ENCODE measurements at regions not wholly inside any gene's neighbourhood (a gene's known extent, or its start where the extent isn't known, plus 50 kb on each side); places are given as distances from the start of the nearest gene placed in this dataset.
"Not testable (repeated sequence)": the region's sequence is repeated elsewhere in the genome, so short reads cannot be mapped to it uniquely, and the experiment has no call there.

DNA sequence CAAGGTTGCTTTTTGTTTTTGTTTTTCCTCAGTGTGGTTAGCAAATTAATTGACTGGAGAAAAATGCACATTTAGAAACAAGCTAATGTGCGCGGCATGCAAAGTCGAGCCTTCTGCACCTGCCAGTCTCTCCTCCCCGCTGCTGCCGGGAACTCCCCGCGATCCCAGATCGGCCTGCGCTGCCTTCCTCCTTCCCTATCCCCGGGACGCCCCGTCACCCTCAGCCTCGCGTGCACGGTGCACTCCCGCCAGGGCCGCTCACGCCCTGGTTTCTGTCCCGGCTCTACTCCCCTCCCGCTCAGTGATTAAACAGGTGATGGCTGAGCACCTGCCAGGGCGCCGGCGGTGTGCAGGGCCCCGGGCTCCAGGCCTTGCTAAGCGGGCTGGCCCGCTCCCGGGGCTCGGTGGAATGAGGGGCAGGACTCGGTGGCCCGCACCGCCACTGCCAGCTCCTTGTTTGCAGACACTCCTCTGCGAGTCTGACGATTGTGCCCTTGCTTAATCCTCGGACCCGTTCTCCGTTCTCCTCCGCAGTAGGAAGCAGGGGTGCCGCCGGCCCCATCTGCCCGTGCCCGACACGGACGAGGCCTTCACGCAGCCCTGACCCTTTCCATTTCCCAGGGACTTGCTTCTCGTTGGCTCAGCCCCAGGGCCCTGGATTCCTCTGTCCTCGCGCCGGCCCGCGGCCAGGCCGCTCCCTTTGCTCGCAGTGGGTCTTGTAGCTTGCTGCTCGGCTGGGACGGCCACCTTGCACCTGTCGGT is 143.4 kb downstream of the TRIML1 start:
- no peak for DNase-seq

DNA sequence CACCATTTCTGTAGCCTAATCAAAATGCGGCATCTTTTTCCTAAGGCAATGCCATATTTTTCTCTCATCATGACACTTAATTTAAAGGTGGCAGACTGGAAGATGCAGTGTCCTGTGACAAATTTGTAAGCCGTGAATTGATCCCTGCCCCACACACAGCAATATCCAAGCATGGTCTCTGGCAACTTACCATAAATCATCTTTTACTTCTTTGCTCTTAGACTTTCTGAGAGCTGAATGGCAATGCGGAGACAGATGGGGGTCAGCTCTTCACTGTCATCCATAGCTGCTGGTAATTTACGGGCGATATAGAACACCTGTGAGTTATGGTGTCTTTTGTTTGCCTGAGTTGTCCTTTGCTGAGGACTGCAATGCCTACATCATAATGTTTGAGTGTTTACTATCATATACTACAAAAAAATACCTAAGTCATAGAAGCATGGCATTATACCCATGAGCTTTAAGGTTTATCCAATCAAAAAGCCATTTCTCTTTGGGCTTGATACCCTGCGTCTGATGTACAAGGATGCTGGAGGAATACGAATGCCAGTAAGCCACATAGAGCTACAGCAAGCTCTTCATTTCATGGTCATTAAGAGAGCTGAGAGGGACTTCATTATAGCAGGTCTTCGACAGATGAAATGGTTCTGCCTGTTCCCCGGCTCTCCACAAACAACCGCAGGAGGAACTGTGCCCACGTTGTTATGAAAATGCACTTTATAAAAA is 148.1 kb downstream of the TRIML1 start:
- DNase-seq: no peak

DNA sequence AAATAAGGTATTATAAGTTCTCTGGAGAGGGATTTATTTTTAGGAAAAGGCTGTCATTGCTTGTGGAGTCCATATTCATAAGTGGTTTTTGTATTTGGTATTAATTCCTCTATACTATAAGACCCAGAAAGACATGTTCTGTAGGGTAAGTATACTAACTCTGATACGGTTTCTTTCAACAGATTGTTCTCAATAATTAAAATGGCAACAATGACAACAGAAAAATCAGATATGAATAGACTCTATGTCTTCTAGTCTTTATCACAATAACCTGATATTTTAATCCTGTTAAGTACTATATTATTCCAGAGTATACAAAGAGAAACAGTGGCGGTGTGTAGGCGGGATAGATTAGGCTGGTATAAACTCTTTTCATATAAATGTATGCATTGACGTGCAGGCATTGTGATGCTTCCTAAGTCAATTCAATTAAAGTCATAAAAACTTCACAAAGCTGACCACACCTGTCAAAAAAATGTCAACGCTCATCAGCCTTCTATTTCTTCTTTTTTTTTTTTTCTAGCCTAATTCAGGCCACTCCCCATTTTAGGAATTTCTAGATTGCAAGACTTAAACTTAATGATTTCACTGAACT is 150.4 kb downstream of the TRIML1 start:
- no peak for DNase-seq

DNA sequence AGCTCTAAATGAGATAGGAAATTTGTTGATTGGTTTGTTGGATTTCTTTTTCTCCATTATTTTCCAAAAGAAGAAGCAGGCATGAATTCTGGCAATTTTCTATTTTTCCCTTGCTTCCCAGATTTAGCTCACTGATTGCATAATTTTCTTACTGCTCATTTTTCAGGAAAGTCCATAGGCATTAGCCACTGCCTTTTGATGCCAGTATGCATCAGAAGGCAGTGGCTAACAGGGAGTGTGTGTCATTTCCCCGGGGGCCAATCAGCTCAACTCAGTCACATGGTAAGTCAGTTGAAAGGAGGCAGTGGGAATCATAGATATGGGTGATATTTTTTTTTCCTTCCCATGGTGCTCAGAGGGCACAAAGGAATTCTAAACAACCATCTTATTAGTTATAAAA is 156.7 kb downstream of the TRIML1 start:
- no peak for DNase-seq

DNA sequence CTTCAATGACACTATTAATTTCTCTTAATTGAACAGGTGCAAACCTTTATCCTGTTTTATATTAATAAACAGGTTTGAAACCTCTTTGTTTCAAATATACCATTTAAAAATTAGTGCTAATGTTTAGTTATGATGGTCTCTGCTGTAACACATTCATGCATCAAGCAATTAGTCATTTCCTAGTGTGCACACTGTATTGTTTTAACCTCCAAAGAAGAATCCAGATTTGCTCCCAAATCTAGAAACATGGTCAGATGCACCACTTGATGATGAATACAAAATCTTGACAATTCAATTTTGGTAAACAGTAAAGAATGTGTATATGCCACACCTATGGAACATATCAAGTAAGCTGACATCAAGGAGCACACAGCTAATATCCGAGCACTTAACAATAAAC is 157.1 kb downstream of the TRIML1 start:
- no peak for DNase-seq

DNA sequence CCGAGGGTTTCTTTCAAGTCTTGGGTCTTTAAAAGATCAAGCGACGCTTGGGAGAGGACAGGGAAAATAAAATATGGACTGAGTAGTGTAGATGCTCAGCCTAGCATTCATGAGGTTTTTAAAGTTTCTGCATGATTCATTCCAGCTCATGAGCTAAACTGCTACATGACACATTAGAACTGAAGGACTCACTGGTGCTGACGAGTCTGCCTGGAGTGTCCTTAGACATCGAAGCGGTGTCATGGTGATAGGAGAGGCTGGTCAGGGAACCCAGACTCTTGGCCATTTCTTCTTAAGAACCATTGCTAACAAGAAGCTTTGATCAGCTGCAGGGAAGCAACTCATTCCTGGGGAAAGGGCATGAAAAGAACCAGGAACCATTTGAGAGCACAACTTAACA is 158.6 kb downstream of the TRIML1 start:
- DNase-seq: no peak

DNA sequence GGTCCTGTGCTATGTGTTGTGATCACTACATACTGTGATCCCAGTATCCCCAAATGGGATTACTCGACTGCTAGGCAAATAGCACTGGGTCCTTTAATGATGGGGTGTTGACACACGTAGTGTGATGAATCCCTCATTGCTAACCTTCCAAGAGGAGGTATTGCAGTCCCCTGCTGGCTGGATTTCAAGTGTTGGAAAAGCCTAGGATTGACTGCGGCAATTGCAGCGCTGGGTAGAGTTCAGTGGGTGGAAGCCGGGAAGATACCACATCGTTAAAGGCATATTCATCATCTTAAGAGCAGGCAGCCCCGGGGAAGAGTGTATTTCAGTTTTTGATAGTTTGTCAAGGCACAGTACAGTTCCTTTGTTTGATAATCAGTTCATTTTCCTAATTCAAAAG is 159.9 kb downstream of the TRIML1 start:
- DNase-seq: no peak

DNA sequence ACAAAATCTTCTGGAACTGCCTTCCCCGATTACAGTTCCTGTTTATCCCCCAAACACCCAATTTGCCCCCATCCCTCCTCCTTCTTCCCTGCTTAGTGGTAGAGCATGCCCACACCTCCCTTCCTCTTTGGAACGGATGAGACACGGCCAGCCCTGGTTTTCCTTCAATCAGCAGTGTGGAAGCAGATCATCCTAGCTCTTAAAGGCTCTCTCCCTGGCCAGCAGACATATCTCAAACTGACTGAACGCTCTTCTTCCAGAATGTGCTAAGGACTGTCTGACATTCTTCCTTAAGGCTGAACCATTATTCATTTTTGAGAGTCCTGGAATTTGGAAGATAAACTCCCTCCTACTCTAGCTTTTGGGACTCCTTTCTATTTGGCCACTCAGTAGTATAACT is 161.1 kb downstream of the TRIML1 start:
- DNase-seq: no peak

DNA sequence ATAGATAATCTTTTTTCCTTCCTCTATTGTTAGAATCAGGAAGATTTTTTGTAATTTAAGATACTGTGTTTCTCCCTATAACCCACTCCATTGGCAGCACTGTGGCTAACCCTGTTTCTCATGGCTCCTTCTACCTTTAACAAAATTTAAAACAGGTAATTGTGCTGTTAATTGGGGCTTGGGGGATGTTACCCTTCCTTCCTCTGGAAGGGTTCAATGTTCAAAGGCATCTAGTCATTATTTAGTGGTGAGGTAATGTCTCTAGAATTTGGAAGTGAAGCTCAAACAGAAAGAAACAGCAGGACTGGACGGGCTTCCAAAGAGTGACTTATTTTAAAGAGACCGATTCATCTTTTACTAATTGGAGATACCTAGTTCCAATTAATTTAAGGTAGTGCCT is 166.4 kb downstream of the TRIML1 start:
- DNase-seq: no peak

DNA sequence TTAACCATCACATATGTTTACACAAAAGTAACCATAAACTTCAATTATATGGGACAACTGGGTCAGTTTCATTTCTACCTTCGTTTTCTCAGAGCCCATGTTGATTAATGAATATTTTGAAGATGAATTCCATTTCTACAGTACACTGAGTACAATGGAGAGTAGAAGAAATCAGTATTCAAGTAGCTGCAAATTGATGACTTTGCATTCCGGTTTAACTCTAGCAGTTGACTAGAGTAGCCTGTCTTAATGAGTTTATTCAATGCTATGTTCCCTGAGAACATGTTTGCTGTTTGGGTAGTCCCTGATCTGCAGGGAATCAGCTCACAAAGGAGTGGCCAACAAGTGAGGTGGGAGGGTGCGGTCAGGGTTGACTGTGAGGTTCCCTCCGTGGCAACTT is 168.3 kb downstream of the TRIML1 start:
- DNase-seq: no peak

DNA sequence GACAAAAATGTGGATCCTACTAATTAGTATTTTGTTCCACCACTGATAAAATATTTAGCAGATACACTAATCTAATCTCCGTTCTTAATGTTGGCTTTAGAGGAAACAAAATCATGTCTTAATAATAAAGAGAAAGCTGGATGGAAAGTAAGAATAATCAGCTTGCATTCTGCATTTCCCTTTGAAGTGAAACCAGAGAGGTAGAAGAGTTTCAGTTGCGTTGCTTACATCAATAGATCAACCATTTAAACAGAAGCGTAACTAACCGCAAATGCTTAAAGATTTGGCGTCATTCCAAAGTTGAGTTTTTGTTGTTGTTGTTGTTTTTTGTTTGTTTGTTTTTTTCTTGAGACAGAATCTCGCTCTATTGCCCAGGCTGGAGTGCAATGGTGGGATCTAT is 168.9 kb downstream of the TRIML1 start:
- no peak for DNase-seq

DNA sequence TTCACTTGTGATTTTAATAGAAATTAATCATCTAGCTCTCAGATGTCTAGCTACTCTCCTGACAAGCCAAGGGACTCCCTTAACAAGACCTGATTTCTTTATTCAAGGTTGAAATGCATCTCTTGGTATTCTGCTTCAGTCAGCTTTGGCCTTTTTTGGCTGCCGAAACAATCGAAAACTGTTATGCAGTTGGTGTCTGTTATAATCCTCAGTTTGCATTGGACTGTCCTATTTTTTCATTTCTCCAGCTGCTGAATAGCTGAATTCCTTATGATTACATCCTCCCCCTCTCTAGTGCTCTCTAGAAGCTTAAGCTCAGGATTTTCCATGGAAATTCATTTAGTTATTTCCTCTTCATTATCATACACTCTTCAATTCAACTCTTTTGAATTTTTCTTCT is 177.2 kb downstream of the TRIML1 start:
- DNase-seq: no peak

DNA sequence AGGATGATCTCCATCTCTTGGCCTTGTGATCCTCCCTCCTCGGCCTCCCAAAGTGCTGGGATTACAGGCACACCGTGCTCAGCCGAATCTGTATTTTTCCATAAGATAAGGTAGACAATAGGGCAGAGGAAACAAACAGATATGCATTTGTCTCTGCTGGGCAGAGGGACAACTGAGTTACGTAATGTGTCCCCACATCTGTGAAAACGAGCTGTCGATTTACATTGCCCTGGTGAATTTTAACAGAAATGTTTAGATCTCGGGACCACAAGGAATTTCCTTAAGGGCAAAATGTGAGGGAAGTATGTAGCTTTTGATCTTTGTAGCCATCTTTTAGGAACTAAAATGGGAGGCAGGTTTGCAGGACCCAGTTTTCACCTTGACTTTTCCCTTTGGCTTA is 189.7 kb downstream of the TRIML1 start:
- DNase-seq: no peak

DNA sequence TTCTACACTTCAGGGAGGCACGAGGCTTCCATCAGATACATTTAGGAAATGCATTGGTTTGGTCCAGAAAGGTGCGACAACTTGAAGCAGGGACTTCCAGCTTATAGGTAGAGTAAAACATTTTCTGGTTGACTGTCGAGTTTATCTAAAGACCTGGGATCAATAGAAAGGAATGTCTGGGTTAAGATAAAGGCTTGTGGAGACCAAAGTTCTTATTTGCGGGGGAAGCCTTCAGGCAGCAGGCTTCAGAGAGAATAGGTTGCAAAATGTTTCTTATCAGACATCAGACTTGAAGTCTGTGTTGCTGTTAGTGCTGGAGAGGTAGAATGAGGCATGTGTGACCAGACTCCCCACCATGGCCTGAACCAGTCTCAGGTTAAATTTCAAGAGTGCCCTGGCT is 190.3 kb downstream of the TRIML1 start:
- DNase-seq: no peak

DNA sequence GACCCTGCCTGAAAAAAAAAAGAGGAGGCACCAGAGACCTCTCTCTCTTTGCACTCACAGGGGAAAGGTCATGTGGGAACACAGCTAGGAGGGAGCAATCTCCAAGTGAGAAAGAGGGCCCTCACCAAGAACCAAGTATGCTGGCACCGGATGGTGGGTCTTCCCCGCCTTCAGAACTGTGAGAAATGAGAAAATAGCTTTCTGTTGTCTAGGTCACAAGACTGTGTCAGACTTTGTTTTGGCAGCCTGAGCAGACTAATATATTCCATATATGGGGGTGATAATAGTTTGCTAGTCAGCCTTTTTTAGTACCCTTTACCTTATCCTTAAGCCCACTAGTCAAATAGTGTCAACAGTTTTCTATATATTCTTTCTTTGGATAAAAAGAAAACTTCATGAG is 193.0 kb downstream of the TRIML1 start:
- DNase-seq: no peak

DNA sequence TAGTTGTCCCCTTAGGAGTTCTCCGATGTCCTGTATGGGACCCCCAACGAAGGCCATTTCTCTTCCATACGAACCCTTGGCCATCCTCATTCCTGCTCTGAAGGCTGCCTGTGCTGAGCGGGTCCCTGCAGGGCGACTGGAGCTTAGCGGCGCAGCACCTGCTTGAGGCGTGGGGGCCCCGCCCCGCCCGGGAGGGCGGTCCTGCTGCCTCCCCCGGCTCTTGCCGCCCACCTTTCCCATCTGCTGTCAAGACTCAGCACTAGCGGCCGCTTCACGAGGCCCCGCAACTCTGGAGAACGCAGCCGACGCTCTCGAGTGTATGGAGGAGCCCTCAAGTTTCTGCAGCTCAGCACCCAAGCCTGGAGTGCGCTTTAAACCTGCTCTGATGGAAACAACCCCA is 197.7 kb downstream of the TRIML1 start:
- DNase-seq: no peak

DNA sequence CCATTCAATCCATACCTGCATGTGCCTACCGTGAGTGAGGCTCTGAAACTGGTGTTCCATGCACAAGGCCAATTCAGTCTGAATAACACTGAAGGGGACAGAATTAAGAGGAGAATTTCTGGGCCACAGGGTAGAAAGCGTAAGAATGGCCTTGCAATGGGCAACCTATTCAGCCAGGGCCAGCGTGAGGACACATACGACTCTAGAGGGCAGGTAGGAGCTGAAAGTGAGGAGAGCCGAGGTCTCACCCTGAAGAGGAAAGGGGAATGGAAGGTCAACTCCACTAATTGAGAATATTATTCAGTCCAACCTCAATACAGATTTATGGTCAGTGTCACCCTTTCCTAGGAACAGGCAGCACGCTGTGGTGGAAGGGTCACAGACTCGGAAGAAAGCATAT is 202.2 kb downstream of the TRIML1 start:
- no peak for DNase-seq

DNA sequence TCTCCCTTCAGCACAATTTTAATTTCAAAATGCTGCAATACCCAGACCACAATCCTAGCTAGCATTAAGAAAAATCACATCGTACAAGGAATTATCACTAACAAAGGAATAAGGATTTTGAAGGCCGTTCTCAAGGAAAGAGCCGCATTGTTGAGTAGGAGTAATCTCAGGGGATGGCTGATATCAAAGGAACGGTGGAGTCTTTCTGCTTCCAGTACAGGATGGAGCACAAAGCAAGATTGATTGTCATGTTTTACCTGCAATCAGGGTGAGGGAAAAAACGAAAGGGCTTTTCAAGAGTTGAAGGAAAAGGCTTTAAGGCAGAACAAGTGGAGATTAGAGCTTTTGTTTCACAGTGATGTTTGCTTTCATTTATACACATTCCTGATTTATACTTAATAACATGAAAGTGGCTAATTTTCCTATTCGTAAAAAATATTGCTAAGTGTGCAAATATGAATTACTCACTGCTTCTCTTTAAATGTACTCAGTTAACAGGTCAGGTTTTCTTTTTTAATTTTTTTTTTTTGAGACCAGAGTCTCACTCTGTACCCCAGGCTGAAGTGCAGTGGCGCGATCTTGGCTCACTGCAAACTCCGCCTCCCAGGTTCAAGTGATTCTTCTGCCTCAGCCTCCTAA is 207.0 kb downstream of the TRIML1 start:
- no peak for DNase-seq

DNA sequence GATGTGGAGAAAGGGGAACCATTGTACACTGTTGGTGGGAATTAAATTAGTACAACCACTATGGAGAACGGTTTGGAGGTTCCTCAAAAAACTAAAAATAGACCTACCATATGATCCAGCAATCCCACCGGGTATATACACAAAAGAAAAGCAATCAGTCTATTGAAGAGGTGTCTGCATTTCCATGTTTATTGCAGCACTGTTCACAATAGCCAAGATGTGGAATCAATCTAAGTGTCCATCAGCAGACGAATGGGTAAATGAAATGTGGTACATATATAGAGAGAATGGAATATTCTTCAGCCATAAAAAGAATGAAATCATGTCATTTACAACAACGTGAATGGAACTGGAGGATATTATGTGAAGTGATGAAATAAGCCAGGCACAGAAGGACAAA is 208.1 kb downstream of the TRIML1 start:
- DNase-seq: no peak

DNA sequence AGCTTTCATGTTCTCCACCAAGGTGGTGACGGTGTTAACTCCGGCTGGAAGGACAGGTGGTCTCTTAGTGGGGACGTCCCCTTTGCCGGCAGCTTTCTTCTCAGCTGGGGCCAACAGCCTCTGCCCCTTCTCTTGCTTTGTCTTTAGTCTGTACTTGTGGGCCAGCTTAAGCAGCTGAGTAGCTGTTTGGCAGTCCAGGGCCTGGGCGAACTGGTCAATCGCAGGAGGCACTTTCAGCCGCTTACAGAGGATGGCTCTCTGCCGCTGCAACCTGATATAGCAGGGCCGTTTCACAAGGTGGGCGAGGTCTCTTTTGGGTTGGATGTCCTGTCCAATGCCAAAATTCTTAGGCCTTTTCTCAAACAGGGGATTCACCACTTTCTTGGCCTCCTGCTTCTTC is 210.3 kb downstream of the TRIML1 start:
- DNase-seq: not testable (repeated sequence)

DNA sequence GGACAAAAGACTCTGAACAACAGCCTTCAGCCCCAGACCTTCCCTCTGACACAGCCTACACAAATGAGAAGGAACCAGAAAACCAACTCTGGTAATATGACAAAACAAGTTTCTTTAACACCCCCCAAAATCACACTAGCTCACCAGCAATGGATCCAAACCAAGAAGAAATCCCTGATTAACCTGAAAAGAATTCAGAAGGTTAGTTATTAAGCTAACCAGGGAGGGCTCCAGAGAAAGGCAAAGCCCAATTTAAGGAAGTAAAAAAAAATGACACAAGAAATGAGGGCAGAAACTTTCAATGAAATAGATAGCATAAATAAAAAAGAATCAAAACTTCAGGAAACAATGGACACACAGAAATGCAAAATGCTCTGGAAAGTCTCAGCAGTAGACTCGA is 224.0 kb downstream of the TRIML1 start:
- no peak for DNase-seq

DNA sequence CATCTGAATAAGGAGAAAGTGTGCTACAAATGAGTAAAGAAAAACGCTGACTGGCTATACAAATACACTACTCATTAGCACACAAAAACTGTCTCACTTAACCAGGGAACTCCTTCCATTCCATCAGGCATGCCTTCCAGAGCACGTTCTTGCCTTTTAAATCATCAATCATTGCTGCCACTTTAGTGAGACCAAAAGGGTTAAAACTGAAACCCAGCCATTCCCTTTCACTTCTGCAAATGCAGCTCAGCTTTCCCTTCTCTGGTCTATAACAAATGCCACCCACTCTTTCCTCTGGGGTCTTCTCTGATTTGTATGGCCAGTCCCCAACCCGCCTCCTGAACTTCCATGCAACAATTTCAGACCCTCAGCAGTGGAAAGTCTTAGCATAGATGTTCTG is 231.5 kb downstream of the TRIML1 start:
- no peak for DNase-seq
